Bronchial epithelial cell (primary cell): ENCODE measurements at regions not wholly inside any gene's neighbourhood (a gene's known extent, or its start where the extent isn't known, plus 50 kb on each side); places are given as distances from the start of the nearest gene placed in this dataset.

Experiments used
- DNase-seq: peaks from one replicate; pipeline ENCODE4 v3.0.0-alpha.2; 2010; ENCODE audit warnings: low read depth
- FAIRE-seq: peaks from 2 replicates; lab custom pipeline; 2011; peaks lifted over from hg19 to GRCh38; lab: Jason Lieb, UNC
- H3K27me3 ChIP-seq: 2 replicates; pipeline ENCODE4 v1.5.1; 2011; ENCODE audit warnings: low read length; ENCODE audit not compliant: control insufficient read depth, insufficient read depth
- H3K36me3 ChIP-seq: 2 replicates; pipeline ENCODE4 v1.5.1; 2011; ENCODE audit warnings: low read length; ENCODE audit not compliant: control insufficient read depth, insufficient read depth
- H3K4me3 ChIP-seq: 2 replicates; pipeline ENCODE4 v1.5.1; 2011; ENCODE audit warnings: mild to moderate bottlenecking, low read depth, low read length, control low read depth
- CTCF ChIP-seq: IDR thresholded peaks from 2 replicates; pipeline ENCODE4 v1.5.1; 2011; ENCODE audit warnings: mild to moderate bottlenecking, moderate library complexity, low read length, control low read depth, inconsistent platforms; ENCODE audit not compliant: insufficient read depth, severe bottlenecking

- Histone ChIP-seq H3K4me3 (no peak overlapping the region), H3K27me3 (peaks cover 9% of the 10 kb centered on the region), H3K36me3 (no peaks in the 10 kb centered on the region)
- FAIRE-seq (no peak), DNase-seq (no peak)
- TF ChIP-seq CTCF = no peak
Measured at GRCh38 chr2:15724235-15724634, 132.6 kb downstream of the DDX1 start.

- DNase-seq = no peak
- Histone ChIP-seq H3K4me3 (no peak overlapping the region), H3K27me3 (peaks cover 9% of the 10 kb centered on the region), H3K36me3 (no peaks in the 10 kb centered on the region)
- no peak for TF ChIP-seq CTCF
- FAIRE-seq = no peak
Measured at GRCh38 chr2:15725101-15725781, 133.6 kb downstream of the DDX1 start.

- no peak for TF ChIP-seq CTCF
- no peak overlapping the region for H3K4me3 ChIP-seq
- no peak for DNase-seq
- no peaks in the 10 kb centered on the region for H3K36me3 ChIP-seq
- H3K27me3 ChIP-seq = peaks cover 9% of the 10 kb centered on the region
- no peak for FAIRE-seq
Measured at GRCh38 chr2:15725782-15726112, 134.1 kb downstream of the DDX1 start.

- TF ChIP-seq CTCF = no peak
- Histone ChIP-seq H3K36me3 (no peaks in the 10 kb centered on the region), H3K27me3 (peaks cover 14% of the 10 kb centered on the region), H3K4me3 (no peak overlapping the region)
- FAIRE-seq (no peak), DNase-seq (no peak)
Measured at GRCh38 chr2:15726321-15727057, 134.8 kb downstream of the DDX1 start.

- TF ChIP-seq CTCF = no peak
- Histone ChIP-seq H3K27me3 (peaks cover 22% of the 10 kb centered on the region), H3K36me3 (no peaks in the 10 kb centered on the region), H3K4me3 (no peak overlapping the region)
- FAIRE-seq (no peak), DNase-seq (no peak)
Measured at GRCh38 chr2:15727396-15728244, 136.0 kb downstream of the DDX1 start.
